Sigmoid colon (tissue), 6 donors: ENCODE measurements at regions not wholly inside any gene's neighbourhood (a gene's known extent, or its start where the extent isn't known, plus 50 kb on each side); places are given as distances from the start of the nearest gene placed in this dataset.

Source experiments
- DNase-seq: peaks from one replicate; pipeline ENCODE4 v3.0.0-alpha.2; 2019
- H3K27ac ChIP-seq, 4 donors: fragments of 200-600 bp; sonication (generic); one replicate each; pipeline ENCODE4 v1.5.1; 2016 to 2019; ENCODE audit warnings: mild to moderate bottlenecking in 1 of 4
- H3K27me3 ChIP-seq, 3 donors: fragments of 200-600 bp; sonication (generic); one replicate each; pipeline ENCODE4 v1.5.1; 2019; ENCODE audit warnings: mild to moderate bottlenecking in 1 of 3
- H3K36me3 ChIP-seq, 4 donors: fragments of 200-600 bp; sonication (generic); one replicate each; pipeline ENCODE4 v1.5.1; 2016 to 2019
- H3K4me1 ChIP-seq, 4 donors: fragments of 200-600 bp; sonication (generic); one replicate each; pipeline ENCODE4 v1.5.1; 2017 to 2019
- H3K4me3 ChIP-seq, 4 donors: fragments of 200-600 bp; sonication (generic); one replicate each; pipeline ENCODE4 v1.5.1; 2017 to 2019; ENCODE audit warnings: mild to moderate bottlenecking in 2 of 4, moderate library complexity in 1 of 4
- H3K9me3 ChIP-seq, 4 donors: fragments of 200-600 bp in 3 of 4; sonication (generic) in 3 of 4; one replicate each; pipeline versions ENCODE4 v1.5.1 to v1.6.1; 2013 to 2019
- EP300 ChIP-seq, 4 donors: sonication (generic); formaldehyde crosslinking; IDR thresholded peaks; one replicate each; pipeline ENCODE4 v1.6.1; 2017; ENCODE audit warnings: antibody characterized with exemption in 4 of 4
- POLR2A ChIP-seq, 2 donors: fragments of 450-650 bp; IDR thresholded peaks; one replicate each; pipeline ENCODE4 v1.6.1; 2016; ENCODE audit warnings: antibody characterized with exemption in 2 of 2, mild to moderate bottlenecking in 2 of 2, moderate library complexity in 2 of 2
- POLR2AphosphoS5 ChIP-seq, 4 donors: sonication (generic); formaldehyde crosslinking; IDR thresholded peaks; one replicate each; pipeline ENCODE4 v1.6.1; 2017; ENCODE audit warnings: antibody characterized with exemption in 4 of 4
- WGBS, 2 donors: extraction: QIAGEN DNeasy Blood & Tissue Kit; methylation state at CpG; one replicate each; pipeline ENCODE4 v1.1.7; 2013; 5-methylcytosine and 5-hydroxymethylcytosine counted together
- intact Hi-C: fragments of 100-400 bp; cut with DNase I; formaldehyde crosslinking; loops from one replicate; pipeline ENCODE4 v1.15.1; 2023
- TF ChIP-seq, protein P1 (sequence below), 4 experiments: fragments of 450-650 bp in 3 of 4; fragments of 200-600 bp in 1 of 4; IDR thresholded peaks; one replicate each; pipeline ENCODE4 v1.5.1; 2016 to 2019; ENCODE audit warnings: antibody characterized with exemption in 4 of 4, mild to moderate bottlenecking in 3 of 4, moderate library complexity in 2 of 4
- donor health status: healthy with polysubstance abuse.
- donor health status: healthy.

DNA sequence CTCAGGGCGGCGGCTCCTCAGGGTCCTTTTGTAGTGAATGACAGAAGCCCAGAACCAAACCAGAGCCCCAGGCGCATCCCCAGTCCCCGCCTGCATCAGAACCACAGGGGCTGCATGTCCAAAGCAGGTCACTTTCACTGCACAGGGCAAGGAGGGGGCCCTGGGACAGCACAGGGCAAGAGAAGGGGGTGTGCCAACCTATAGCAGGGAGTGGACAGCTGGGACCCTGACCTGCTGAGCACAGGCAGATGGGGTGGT is 501.4 kb downstream of the PREX1 start:
- Histone ChIP-seq H3K27me3 (no peaks in the 10 kb centered on the region), H3K4me3 (no peak overlapping the region), H3K36me3 (no peaks in the 10 kb centered on the region), H3K4me1 (peaks cover 0 to 43% (median 31%) of the 10 kb centered on the region in 4 donors), H3K27ac (no peak overlapping the region), H3K9me3 (no peaks in the 10 kb centered on the region)
- WGBS, 2 donors, result 91 to 92% methylated on average over 4 of the region's 4 CpGs
- intact Hi-C loops, result no loop called here
- no peak for DNase-seq
- no peak for TF ChIP-seq POLR2A (IDR thresholded peaks at IDR 0.05)
- TF ChIP-seq POLR2AphosphoS5 (IDR thresholded peaks at IDR 0.05), result no peak
- TF ChIP-seq, protein P1, sequence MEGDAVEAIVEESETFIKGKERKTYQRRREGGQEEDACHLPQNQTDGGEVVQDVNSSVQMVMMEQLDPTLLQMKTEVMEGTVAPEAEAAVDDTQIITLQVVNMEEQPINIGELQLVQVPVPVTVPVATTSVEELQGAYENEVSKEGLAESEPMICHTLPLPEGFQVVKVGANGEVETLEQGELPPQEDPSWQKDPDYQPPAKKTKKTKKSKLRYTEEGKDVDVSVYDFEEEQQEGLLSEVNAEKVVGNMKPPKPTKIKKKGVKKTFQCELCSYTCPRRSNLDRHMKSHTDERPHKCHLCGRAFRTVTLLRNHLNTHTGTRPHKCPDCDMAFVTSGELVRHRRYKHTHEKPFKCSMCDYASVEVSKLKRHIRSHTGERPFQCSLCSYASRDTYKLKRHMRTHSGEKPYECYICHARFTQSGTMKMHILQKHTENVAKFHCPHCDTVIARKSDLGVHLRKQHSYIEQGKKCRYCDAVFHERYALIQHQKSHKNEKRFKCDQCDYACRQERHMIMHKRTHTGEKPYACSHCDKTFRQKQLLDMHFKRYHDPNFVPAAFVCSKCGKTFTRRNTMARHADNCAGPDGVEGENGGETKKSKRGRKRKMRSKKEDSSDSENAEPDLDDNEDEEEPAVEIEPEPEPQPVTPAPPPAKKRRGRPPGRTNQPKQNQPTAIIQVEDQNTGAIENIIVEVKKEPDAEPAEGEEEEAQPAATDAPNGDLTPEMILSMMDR (IDR thresholded peaks at IDR 0.05), result no peak
- no peak for TF ChIP-seq EP300 (IDR thresholded peaks at IDR 0.05)

DNA sequence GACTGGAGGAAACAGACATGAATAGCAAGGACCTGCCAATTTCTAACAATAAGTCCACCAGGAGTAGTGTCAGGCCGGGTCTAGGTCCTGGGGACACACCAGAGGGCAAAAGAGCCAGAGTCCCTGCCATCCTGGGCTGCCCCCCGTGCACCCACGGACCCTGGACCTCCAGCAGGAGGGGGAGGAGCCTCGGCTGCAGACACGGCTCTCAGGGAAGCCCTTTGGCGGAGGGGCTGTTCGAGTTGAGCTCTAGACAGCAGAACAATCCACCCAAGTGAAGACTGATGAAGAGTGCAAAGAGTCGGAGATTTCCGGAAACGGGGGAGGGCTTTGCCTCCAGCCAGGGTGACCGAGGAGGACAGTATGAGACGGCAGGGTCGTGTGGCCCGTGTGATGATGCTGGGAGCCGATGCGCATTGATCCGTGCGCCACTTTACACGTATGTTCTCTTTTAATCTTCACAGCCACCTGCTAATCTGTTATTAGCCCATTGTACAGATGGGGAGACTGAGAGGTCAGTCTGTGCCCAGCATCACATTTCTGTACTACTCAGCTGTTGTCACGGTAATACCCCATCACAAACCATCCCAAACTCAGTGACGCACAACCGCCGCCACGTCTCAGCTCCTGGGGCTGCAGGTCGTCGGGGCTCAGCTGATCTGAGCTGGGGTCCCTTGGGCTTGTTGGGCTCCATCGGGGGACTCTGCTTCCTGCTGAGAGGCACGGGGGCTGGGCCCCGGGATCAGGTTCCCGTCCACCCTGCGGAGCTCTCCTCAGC is 502.0 kb downstream of the PREX1 start:
- TF ChIP-seq, protein P1 (IDR thresholded peaks at IDR 0.05), result no peak
- no peak for TF ChIP-seq POLR2AphosphoS5 (IDR thresholded peaks at IDR 0.05)
- TF ChIP-seq POLR2A (IDR thresholded peaks at IDR 0.05), result no peak
- no peak for TF ChIP-seq EP300 (IDR thresholded peaks at IDR 0.05)
- Histone ChIP-seq H3K9me3 (no peaks in the 10 kb centered on the region), H3K36me3 (no peaks in the 10 kb centered on the region), H3K27ac (no peak overlapping the region), H3K4me3 (no peak overlapping the region), H3K4me1 (peaks cover 0 to 43% (median 30%) of the 10 kb centered on the region in 4 donors), H3K27me3 (no peaks in the 10 kb centered on the region)
- intact Hi-C loops, result no loop called here
- 83 to 86% methylated on average over 31 of the region's 31 CpGs for WGBS, 2 donors
- DNase-seq, result no peak

DNA sequence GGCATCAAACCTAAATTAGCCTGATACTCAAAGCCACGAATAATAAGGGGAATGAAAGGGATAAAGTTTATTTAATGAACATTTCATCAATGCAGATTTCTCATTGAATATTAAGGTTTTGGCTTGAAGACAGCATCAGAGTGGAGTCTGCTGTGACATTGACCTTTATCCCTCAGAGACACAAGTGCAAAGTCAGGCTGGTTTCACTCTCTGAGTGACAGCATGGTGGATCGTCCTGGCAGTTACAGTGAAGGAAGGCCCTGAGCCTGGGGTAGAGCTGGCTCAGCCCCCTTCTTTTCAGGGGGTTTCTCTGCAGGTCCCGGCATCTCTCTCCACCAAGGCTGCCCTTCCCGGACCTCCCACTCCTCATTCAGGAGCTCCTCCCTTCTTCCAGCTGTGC is 503.1 kb downstream of the PREX1 start:
- Histone ChIP-seq H3K4me1 (peaks cover 0 to 43% (median 28%) of the 10 kb centered on the region in 4 donors), H3K27ac (no peak overlapping the region), H3K4me3 (no peak overlapping the region), H3K9me3 (no peaks in the 10 kb centered on the region), H3K36me3 (no peaks in the 10 kb centered on the region), H3K27me3 (no peaks in the 10 kb centered on the region)
- intact Hi-C loops, result no loop called here
- DNase-seq, result no peak
- no peak for TF ChIP-seq EP300 (IDR thresholded peaks at IDR 0.05)
- TF ChIP-seq, protein P1 (IDR thresholded peaks at IDR 0.05), result no peak
- TF ChIP-seq POLR2A (IDR thresholded peaks at IDR 0.05), result no peak
- WGBS, 2 donors, result 58 to 79% methylated on average over 4 of the region's 4 CpGs

DNA sequence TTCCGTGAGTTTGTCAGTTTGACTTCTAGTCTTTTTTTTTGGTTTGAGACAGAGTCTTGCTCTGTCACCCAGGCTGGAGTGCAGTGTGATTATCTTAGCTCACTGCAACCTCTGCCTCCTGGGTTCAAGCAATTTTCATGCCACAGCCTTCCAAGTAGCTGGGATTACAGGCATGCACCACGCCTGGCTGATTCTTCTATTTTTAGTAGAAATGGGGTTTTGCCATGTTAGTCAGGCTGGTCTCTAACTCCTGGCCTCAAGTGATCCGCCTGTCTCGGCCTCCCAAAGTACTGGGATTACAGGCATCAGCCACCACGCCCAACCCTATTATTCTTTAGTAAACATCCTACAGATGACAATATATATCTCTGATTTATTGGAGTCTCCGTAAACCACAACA is 506.5 kb downstream of the PREX1 start:
- Histone ChIP-seq H3K27me3 (no peaks in the 10 kb centered on the region), H3K4me3 (no peak overlapping the region), H3K9me3 (no peaks in the 10 kb centered on the region), H3K36me3 (no peaks in the 10 kb centered on the region), H3K27ac (no peak overlapping the region), H3K4me1 (peaks cover 0 to 17% (median 7%) of the 10 kb centered on the region in 4 donors)
- intact Hi-C loops, result no loop called here
- no peak for DNase-seq
- TF ChIP-seq, protein P1 (IDR thresholded peaks at IDR 0.05), result no peak
- TF ChIP-seq POLR2A (IDR thresholded peaks at IDR 0.05) (no peak), EP300 (IDR thresholded peaks at IDR 0.05) (no peak), POLR2AphosphoS5 (IDR thresholded peaks at IDR 0.05) (no peak)
- WGBS, 2 donors, result 41 to 76% methylated on average over 6 of the region's 6 CpGs
